ENCODE measurements at regions not wholly inside any gene's neighbourhood (a gene's known extent, or its start where the extent isn't known, plus 50 kb on each side); places are given as distances from the start of the nearest gene placed in this dataset.

GRCh38 chr14:89648510-89648909, 231.5 kb upstream of the FOXN3 start:
- TF ChIP-seq CTCF (IDR thresholded peaks at IDR 0.05; ENCODE audit: low read depth, low read length), result no peak
- TF ChIP-seq EZH2phosphoT487 (IDR thresholded peaks at IDR 0.05; ENCODE audit: low read depth), result no peak

Measured in OCI-LY3 (cell line).